Fibroblast of pulmonary artery (primary cell): ENCODE measurements at regions not wholly inside any gene's neighbourhood (a gene's known extent, or its start where the extent isn't known, plus 50 kb on each side); places are given as distances from the start of the nearest gene placed in this dataset.
"Not testable (repeated sequence)": the region's sequence is repeated elsewhere in the genome, so short reads cannot be mapped to it uniquely, and the experiment has no call there.

Experiments
- DNase-seq: peaks from one replicate; pipeline ENCODE4 v3.0.0-alpha.2; 2010; ENCODE audit warnings: low read depth
- H3K4me3 ChIP-seq: replicated peaks from 2 replicates; pipeline ENCODE4 v1.5.1; 2011; ENCODE audit warnings: low read depth, mild to moderate bottlenecking, control low read depth, low read length, moderate library complexity
- TF ChIP-seq, protein P1 (sequence below): IDR thresholded peaks from 2 replicates; pipeline ENCODE4 v1.5.1; 2011; ENCODE audit warnings: mild to moderate bottlenecking, control low read depth, low read length, inconsistent platforms; ENCODE audit errors: missing control alignments

GRCh38 chr17:33561569-33562334 lies 268.7 kb upstream of the ASIC2 start:
- no peak overlapping the region for H3K4me3 ChIP-seq
- peak; percentile 5 for DNase-seq
- TF ChIP-seq, protein P1, sequence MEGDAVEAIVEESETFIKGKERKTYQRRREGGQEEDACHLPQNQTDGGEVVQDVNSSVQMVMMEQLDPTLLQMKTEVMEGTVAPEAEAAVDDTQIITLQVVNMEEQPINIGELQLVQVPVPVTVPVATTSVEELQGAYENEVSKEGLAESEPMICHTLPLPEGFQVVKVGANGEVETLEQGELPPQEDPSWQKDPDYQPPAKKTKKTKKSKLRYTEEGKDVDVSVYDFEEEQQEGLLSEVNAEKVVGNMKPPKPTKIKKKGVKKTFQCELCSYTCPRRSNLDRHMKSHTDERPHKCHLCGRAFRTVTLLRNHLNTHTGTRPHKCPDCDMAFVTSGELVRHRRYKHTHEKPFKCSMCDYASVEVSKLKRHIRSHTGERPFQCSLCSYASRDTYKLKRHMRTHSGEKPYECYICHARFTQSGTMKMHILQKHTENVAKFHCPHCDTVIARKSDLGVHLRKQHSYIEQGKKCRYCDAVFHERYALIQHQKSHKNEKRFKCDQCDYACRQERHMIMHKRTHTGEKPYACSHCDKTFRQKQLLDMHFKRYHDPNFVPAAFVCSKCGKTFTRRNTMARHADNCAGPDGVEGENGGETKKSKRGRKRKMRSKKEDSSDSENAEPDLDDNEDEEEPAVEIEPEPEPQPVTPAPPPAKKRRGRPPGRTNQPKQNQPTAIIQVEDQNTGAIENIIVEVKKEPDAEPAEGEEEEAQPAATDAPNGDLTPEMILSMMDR: no peak

DNA sequence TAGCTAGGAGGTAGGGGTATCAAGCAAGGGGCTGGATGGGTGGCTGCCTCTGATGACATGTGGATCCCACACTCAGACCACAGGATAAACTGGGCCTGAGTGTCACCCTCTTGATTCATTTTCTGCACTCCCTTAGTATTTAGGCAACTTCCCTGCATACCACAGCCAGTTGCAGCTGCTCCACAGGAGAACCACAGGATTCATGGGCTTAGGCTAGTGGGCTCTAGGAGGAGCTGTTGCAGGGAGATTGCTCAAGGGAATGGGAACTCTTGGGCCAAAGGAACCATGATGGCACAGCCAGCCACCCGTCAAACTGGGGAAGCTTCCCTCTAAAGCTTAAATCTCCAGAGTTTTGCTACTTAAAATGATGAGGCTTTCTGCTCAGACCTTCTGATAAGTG lies 269.7 kb upstream of the ASIC2 start:
- TF ChIP-seq, protein P1: peak; percentile 7
- no peak overlapping the region for H3K4me3 ChIP-seq
- DNase-seq: peak; percentile 11

DNA sequence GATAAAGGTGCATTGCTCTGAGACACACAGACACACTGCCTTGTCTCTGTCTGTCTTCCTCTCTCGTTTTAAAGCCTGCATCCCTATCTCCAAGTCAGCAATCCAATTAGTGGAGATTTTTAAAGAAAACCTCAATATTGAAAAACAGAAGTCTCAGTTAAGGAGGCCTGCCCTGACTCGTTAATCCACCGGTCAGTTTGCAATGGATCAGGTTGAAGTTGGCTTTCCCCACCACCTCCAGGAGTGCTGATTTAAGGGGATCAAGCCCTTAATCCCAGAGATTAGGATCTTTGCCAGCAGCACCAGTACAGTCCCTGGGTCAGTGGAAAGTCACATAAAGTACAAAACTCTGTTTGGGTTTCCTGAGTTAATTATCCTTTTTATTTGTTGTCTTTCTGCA lies 271.1 kb upstream of the ASIC2 start:
- no peak overlapping the region for H3K4me3 ChIP-seq
- DNase-seq: no peak
- TF ChIP-seq, protein P1: no peak

- no peak overlapping the region for H3K4me3 ChIP-seq
- TF ChIP-seq, protein P1: no peak
- DNase-seq: no peak
Observed at GRCh38 chr17:33567223-33567622, 274.1 kb upstream of the ASIC2 start.

- TF ChIP-seq, protein P1: no peak
Observed at GRCh38 chr17:33572615-33573014, 279.5 kb upstream of the ASIC2 start.

DNA sequence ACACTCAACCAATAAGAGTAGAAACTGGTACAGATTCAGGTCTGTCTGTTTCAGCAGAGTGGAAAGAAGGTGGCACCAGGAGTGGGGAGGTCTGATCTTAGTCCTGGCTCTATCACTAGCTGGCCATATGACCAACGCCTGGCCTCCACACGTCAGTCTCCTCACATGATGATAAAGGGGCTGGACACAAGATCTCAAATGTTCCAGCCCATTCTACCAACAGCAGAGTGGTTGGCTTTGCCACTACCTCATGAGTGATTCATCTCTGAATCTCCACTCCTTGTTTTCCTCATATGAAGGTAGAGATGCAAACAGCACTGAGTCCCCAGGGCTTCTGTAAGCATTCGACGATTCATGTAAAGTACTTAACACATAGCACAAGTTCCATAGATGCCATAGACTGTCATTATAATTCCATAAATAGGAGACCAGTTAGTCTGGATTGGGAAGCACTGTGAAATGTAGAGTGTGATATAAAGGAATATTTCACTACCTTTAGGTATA lies 281.9 kb upstream of the ASIC2 start:
- H3K4me3 ChIP-seq: no peak overlapping the region
- TF ChIP-seq, protein P1: no peak
- DNase-seq: no peak

More at GRCh38 chr17:33572615-33573014, 279.5 kb upstream of the ASIC2 start:
- DNase-seq: peak; percentile 20
- H3K4me3 ChIP-seq: no peak overlapping the region

GRCh38 chr17:33579740-33580139 lies 286.6 kb upstream of the ASIC2 start:
- not testable (repeated sequence) for H3K4me3 ChIP-seq, DNase-seq
